SK-N-SH (cell line): ENCODE measurements at regions not wholly inside any gene's neighbourhood (a gene's known extent, or its start where the extent isn't known, plus 50 kb on each side); places are given as distances from the start of the nearest gene placed in this dataset.

Experiments
- CTCF ChIA-PET: fragments of 300-600, 350-600 bp; formaldehyde crosslinking; extraction: SDS; loops from one replicate; lab custom pipeline; 2021; lab: Yijun Ruan, JAX
- POLR2A ChIA-PET: fragments of 350-600 bp; sonication (Branson Sonifier 250); formaldehyde crosslinking; extraction: SDS; loops from one replicate; lab custom pipeline; 2020; ENCODE audit warnings: antibody characterized with exemption, inconsistent platforms; lab: Yijun Ruan, JAX
- DNase-seq: peaks from one replicate; pipeline ENCODE4 v3.0.0; 2012
- H2AFZ ChIP-seq: fragments of 200-600 bp; sonication (generic); 2 replicates; pipeline ENCODE4 v1.8.1; 2016; ENCODE audit warnings: antibody characterized with exemption, mild to moderate bottlenecking, low read depth
- H3F3A ChIP-seq: fragments of 200-600 bp; sonication (generic); replicated peaks from 2 replicates; pipeline ENCODE3; 2016; ENCODE audit warnings: antibody characterized with exemption, mild to moderate bottlenecking; ENCODE audit not compliant: insufficient read depth
- H3K27ac ChIP-seq, 2 experiments: fragments of 200-500 bp in 1 of 2; fragments of 200-600 bp in 1 of 2; sonication (Bioruptor generic) in 1 of 2; sonication (generic), shearing (Covaris generic) in 1 of 2; 2 replicates each; pipeline versions ENCODE4 v1.5.1 to v1.6.1; 2014 to 2016; ENCODE audit warnings: low read depth in 2 of 2, inconsistent platforms in 1 of 2, low read length in 1 of 2, mild to moderate bottlenecking in 1 of 2, mixed read lengths in 1 of 2
- H3K27me3 ChIP-seq: fragments of 200-600 bp; sonication (generic), shearing (Covaris generic); 2 replicates; pipeline ENCODE4 v1.6.1; 2016; ENCODE audit warnings: mixed run types; ENCODE audit not compliant: insufficient read depth
- H3K36me3 ChIP-seq, 2 experiments: fragments of 200-500 bp in 1 of 2; fragments of 200-600 bp in 1 of 2; sonication (Bioruptor generic) in 1 of 2; sonication (generic) in 1 of 2; replicated peaks in 1 of 2; 2 replicates each; pipeline versions ENCODE3 to v1.5.1; 2014 to 2016; ENCODE audit warnings: low read length in 1 of 2, mild to moderate bottlenecking in 1 of 2; ENCODE audit not compliant: insufficient read depth in 2 of 2, control insufficient read depth in 1 of 2
- H3K4me1 ChIP-seq, 2 experiments: fragments of 200-500 bp in 1 of 2; fragments of 200-600 bp in 1 of 2; sonication (Bioruptor generic) in 1 of 2; sonication (generic), shearing (Covaris generic) in 1 of 2; 2 replicates each; pipeline versions ENCODE4 v1.5.1 to v1.6.1; 2014 to 2016; ENCODE audit warnings: low read depth in 1 of 2, low read length in 1 of 2, mixed run types in 1 of 2; ENCODE audit not compliant: insufficient read depth in 2 of 2, control insufficient read depth in 1 of 2
- H3K4me2 ChIP-seq: fragments of 200-600 bp; sonication (generic), shearing (Covaris generic); 2 replicates; pipeline ENCODE4 v1.6.1; 2017; ENCODE audit warnings: mixed run types
- H3K4me3 ChIP-seq, 2 experiments: fragments of 200-500 bp in 1 of 2; fragments of 200-600 bp in 1 of 2; sonication (Bioruptor generic) in 1 of 2; sonication (generic), shearing (Covaris generic) in 1 of 2; 2 replicates each; pipeline versions ENCODE4 v1.5.1 to v1.8.1; 2014 to 2016; ENCODE audit warnings: low read depth in 2 of 2, inconsistent platforms in 1 of 2, low read length in 1 of 2, mild to moderate bottlenecking in 1 of 2, mixed read lengths in 1 of 2, moderate library complexity in 1 of 2
- H3K79me2 ChIP-seq: fragments of 200-600 bp; sonication (generic); 2 replicates; pipeline ENCODE4 v1.8.1; 2017; ENCODE audit warnings: mild to moderate bottlenecking; ENCODE audit not compliant: insufficient read depth
- H3K9ac ChIP-seq: fragments of 200-600 bp; sonication (generic); 2 replicates; pipeline ENCODE4 v1.6.1; 2017; ENCODE audit warnings: mixed run types
- H3K9me2 ChIP-seq: fragments of 200-600 bp; sonication (generic); 2 replicates; pipeline ENCODE4 v1.6.1; 2017; ENCODE audit warnings: mixed run types
- H3K9me3 ChIP-seq: fragments of 200-600 bp; sonication (generic); 2 replicates; pipeline ENCODE4 v1.6.1; 2017; ENCODE audit warnings: mixed run types, mild to moderate bottlenecking, moderate library complexity
- H4K20me1 ChIP-seq: fragments of 200-600 bp; sonication (generic); 2 replicates; pipeline ENCODE4 v1.6.1; 2017; ENCODE audit warnings: mild to moderate bottlenecking, mixed run types; ENCODE audit not compliant: insufficient read depth
- CHD2 ChIP-seq: fragments of 150-350 bp; IDR thresholded peaks from 2 replicates; pipeline ENCODE4 v1.6.1; 2018; ENCODE audit warnings: low read length; ENCODE audit not compliant: partially characterized antibody
- EP300 ChIP-seq, 2 experiments: IDR thresholded peaks; 2 replicates each; pipeline versions ENCODE4 v1.4.0 to v1.6.1; 2012; ENCODE audit warnings: borderline replicate concordance in 1 of 2, low read depth in 1 of 2, low read length in 1 of 2
- FOSL2 ChIP-seq: IDR thresholded peaks from 2 replicates; pipeline ENCODE4 v1.4.0; 2012; ENCODE audit warnings: low read depth, mild to moderate bottlenecking, moderate library complexity, borderline replicate concordance
- GATA2 ChIP-seq: sonication (generic); formaldehyde crosslinking; IDR thresholded peaks from 2 replicates; pipeline ENCODE4 v1.5.0; 2020; ENCODE audit warnings: mild to moderate bottlenecking, missing genetic modification reagents
- JUND ChIP-seq: IDR thresholded peaks from 2 replicates; pipeline ENCODE4 v1.4.0; 2012
- MAX ChIP-seq: IDR thresholded peaks from 2 replicates; pipeline ENCODE4 v1.4.0; 2012; ENCODE audit warnings: low read depth
- NFIC ChIP-seq: IDR thresholded peaks from 2 replicates; pipeline ENCODE4 v1.4.0; 2012; ENCODE audit warnings: borderline replicate concordance
- NRF1 ChIP-seq: IDR thresholded peaks from 2 replicates; pipeline ENCODE4 v1.6.1; 2012; ENCODE audit warnings: low read depth, mild to moderate bottlenecking, low read length
- PBX3 ChIP-seq: IDR thresholded peaks from 2 replicates; pipeline ENCODE4; 2012
- POLR2AphosphoS5 ChIP-seq: IDR thresholded peaks from 2 replicates; pipeline ENCODE4 v1.6.1; 2012; ENCODE audit warnings: low read depth, low read length
- REST ChIP-seq: IDR thresholded peaks from 2 replicates; pipeline ENCODE4 v1.6.1; 2012; ENCODE audit warnings: mild to moderate bottlenecking, low read depth, low read length, moderate library complexity
- RXRA ChIP-seq: IDR thresholded peaks from 2 replicates; pipeline ENCODE4 v1.4.0; 2012; ENCODE audit warnings: low read depth, mild to moderate bottlenecking, borderline replicate concordance
- SIN3A ChIP-seq: IDR thresholded peaks from 2 replicates; pipeline ENCODE4 v1.6.1; 2012; ENCODE audit warnings: low read depth, mild to moderate bottlenecking, low read length, moderate library complexity, borderline replicate concordance
- USF2 ChIP-seq: fragments of 150-350 bp; IDR thresholded peaks from 2 replicates; pipeline ENCODE4 v1.6.1; 2017; ENCODE audit warnings: antibody characterized with exemption, low read length, low read depth, borderline replicate concordance

GRCh38 chr9:80679916-80680315 is 1009.4 kb downstream of the TLE1 start:
- CTCF ChIA-PET, result no interaction called here
- Histone ChIP-seq H3K9me2 (no peaks in the 10 kb centered on the region), H2AFZ (no peak overlapping the region), H3K9ac (no peak overlapping the region), H4K20me1 (no peaks in the 10 kb centered on the region), H3K27me3 (no peaks in the 10 kb centered on the region), H3F3A (no peaks in the 10 kb centered on the region), H3K27ac (no peak overlapping the region), H3K4me3 (no peak overlapping the region), H3K4me1 (no peaks in the 10 kb centered on the region), H3K9me3 (no peaks in the 10 kb centered on the region), H3K4me2 (no peak overlapping the region), H3K36me3 (no peaks in the 10 kb centered on the region), H3K79me2 (no peaks in the 10 kb centered on the region)
- TF ChIP-seq MAX (no peak), FOSL2 (no peak), POLR2AphosphoS5 (no peak), NRF1 (no peak), EP300 (IDR thresholded peaks at IDR 0.05; ENCODE audit: borderline replicate concordance in 1 of 2, low read depth in 1 of 2, low read length in 1 of 2) (no peak), GATA2 (CRISPR knock-in tag) (no peak), USF2 (no peak), NFIC (no peak), REST (no peak), JUND (no peak), SIN3A (no peak), CHD2 (no peak), PBX3 (no peak), RXRA (no peak)
- POLR2A ChIA-PET, result no interaction called here
- no peak for DNase-seq
